Stimulated activated CD4-positive, alpha-beta T cell treated with anti-CD3 and anti-CD28 coated beads, Interleukin-1b, Interleukin-23, amount 100 ng/mL, for 24 hours (primary cell): ENCODE measurements at regions not wholly inside any gene's neighbourhood (a gene's known extent, or its start where the extent isn't known, plus 50 kb on each side); places are given as distances from the start of the nearest gene placed in this dataset.

ENCODE experiments used
- DNase-seq, 4 experiments: peaks; one replicate each; pipeline ENCODE4 v3.0.0-alpha.2; 2020; ENCODE audit warnings: low read depth in 4 of 4, low spot score in 1 of 4

DNA sequence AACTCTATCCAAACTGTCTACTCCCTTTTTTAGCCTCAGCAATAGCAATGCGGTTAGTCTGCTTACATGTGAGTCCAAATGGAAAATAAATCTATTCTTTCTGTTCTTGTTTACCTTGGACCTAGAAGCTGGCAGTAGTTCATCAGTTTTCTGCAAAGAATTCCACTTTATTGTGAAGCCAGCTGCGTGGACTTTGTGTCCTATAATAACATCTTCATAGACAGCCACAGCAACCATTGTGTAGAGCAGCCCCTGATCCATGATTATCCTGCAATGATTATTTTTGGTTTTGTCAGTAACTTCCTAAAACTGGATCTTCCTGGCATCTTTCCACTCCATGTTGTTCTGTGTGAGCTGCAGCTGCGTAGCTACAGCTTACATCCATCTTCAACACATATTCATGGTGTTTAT, 408.7 kb downstream of the NUF2 start:
- DNase-seq, result no peak

DNA sequence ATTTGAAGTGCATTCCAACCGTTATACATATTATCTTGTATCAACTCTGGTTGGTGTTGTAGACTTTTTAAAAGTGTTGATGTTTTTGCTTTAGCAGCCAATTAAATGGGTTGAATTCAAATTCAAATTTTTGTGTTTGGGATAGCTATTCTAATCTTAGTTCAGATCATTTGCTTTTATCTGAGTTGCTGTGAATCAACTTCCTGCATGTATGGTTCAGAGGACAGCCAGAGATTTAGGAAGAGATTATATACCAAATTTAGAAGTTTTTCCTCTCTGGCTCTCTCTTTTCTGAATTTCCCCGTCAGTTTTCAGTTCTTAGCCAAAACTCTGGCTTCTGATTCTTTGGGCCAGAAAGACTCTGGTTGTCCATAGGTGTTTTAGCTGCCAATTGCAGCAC, 415.5 kb downstream of the NUF2 start:
- no peak for DNase-seq

DNA sequence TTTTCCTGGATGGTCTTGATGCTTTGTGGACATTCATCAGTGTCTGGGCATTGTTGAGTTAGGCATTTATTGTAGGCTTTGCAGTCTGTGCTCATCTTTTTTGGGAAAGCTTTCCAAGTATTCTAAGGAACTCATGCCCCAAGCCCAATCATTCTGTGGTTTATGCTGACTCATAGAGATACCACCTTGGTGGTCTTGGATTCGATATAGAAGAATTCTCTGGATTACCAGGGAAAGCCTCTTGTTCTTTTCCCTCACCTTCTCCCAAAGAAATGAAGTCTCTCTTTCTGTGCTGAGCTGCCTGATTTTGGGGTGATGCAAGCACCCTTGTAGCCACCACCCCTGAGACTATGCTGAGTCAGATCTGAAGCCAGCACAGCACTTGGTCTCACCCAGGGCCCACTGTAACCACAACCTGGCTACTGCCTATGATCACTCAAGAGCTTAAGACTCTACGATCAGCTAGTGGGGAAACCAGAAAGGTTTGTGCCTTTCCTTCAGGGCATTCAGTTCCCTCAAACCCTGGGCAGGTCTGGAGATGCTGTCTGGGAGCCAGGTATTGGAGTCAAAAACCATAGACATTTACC, 422.6 kb downstream of the NUF2 start:
- no peak for DNase-seq

DNA sequence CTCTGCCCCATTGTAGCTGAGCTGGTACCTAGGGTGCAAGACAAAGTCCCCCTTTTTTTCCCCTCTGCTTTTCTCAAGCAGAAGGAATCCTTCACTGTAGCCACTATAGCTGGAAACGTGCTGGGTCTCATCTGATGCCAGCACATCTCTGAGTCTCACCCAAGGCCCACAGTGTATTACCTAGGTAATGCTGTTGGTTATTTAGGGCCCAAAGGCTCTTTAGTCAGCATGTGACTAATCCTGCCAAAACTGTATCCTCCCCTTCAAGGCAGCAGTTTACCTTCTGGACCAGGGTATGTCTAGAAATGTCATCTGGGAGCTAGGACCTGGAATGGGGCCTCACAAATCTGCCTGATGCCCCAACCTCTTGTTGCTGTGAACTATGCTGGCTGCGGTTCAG, 423.4 kb downstream of the NUF2 start:
- no peak for DNase-seq

DNA sequence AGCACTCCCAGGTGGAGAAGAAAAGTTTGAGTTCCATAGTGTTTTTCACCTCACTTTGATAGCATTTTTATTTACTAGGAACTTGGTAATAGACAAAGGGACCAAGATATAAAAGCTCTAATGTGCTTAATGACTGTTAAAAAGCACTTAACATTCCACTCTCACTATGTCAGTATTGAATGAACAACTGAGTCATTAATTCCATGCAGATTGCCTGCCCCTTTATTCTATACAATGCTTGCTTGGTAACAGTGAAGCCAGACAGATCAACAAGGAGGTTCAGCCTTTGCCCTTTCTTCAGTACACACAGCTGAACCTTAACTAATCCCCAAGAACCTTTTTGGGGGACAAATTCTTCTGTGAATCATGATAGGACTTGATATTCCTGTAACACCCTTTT, 425.5 kb downstream of the NUF2 start:
- DNase-seq, result no peak

DNA sequence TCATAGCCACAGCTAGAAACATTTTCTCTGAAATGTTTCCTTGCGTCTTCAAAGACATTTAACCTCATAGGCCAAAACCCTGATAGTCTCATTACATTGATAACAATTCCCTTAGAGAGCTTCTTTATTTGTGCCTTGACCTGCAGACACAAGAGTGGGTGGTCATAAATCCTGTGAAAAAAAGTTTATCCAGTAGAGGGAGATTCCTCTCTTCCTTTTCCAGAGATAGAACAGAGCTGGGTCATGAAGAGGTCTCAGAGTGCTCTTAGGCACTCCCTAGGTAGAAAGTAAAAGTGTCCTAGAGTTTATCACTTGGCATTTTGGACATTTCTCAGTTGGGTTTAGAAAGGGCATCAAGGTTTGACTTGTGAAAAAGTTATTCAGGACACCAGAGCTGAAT, 426.1 kb downstream of the NUF2 start:
- DNase-seq, result no peak

DNA sequence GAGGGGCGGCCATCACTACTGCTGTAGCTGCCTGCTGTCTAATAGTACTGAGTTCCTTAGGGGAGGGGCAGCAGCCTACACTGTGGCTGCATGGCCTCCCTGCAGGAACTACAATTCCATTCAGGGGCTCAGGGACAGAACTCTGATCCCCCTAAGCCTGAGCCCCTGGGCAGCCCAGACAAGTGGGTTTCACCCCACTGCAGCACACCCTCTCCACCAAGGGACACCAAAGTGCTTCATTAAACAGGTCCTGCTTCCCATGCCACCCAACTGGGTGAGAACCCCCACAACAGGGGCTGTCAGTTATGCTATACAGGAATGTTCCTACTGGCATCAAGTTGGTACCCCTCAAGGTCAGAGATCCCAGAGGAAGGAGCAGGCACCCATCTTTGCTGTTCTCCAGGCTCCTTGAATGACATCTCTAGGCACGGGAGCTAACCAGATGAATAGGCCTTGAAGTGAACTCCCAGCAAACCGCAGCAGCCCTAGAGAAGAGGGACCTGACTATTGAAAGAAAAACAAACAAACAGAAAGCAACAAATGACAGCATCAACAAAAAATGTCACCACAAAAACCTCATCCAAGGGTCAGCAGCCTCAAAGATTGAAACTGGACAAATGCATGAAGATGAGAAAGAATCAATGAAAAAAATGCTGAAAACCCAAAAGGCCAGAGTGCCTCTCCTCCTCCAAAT, 437.4 kb downstream of the NUF2 start:
- DNase-seq, result no peak

DNA sequence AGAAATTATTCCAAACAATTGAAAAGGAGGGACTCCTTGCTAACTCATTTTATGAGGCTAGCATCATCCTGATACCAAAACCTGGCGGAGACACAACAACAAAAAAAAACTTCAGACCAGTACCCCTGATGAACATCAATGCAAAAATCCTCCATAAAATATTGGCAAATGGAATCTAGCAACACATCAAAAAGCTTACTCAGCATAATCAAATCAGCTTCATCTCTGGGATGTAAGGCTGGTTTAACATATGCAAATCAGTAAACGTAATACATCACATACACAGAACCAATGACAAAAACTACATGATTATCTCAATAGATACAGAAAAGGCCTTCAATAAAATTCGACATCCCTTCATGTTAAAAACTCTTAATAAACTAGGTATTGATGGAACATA, 440.1 kb downstream of the NUF2 start:
- DNase-seq, result no peak

DNA sequence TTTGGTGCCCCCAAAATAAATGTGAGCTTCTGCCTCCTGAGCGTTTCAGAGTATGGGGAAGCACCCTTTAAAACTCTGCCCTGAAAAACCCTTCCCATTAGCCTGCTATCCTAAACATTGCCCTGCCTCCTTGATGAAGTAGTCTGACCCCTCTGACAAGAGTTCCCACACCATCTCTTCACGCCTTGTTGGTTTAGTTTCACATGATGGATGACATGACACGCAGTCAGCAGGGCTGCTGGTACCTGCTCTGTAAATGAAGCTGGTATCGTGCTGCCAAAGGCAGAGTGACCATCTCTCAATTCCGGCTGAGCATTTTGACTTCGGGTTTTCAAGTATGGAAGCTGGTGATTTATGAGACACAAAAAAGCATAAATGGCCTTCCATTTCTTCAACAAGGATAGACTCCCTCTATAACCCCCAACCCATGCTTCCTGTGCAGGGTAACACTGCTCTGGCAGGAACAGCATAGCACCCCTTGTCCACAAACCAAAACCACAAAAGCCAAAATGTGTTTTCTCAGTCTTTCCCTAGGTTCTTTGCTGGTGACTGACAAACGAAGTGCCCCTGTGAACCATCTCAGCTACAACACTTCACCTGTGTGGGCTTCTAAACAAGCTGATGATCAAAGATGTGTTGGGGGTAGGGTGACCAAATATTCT, 444.6 kb downstream of the NUF2 start:
- no peak for DNase-seq

DNA sequence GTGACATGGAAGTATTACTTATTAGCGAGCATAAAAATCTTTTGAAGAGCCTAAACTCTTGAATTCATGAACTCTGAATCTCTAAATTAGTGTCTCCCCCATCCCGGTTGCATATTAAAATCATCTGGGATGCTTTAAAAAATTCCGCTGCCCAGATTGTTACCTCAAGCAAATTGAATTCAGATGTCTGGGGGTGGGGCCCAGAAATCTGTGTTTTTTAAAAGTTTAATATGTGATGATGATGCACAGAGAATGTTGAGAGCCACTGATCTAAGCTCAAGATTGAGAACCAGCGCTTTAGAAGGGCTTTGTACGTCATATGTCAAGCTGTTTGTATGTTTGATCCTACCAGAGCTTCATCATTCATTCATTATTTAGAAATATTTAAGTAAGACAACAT, 446.8 kb downstream of the NUF2 start:
- DNase-seq, result no peak

DNA sequence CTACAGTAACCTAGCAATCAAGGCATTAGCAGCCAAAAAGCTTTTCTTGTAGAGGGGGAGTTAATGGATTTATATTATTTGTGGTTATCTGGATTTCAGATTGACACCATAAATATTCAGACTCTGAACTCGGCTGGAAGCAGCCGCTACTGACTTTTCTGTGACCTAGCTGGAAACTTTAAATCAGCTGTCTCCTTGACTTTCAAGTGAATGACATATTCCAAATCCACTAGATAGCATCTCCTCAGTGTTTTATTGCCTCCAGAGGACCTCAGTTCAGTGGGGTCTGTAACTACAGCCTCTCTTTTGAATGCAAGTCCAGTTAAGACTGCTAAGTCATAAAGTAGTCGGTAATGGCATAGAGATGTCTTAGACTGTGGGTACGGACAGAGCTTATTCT, 448.5 kb downstream of the NUF2 start:
- DNase-seq, result no peak

DNA sequence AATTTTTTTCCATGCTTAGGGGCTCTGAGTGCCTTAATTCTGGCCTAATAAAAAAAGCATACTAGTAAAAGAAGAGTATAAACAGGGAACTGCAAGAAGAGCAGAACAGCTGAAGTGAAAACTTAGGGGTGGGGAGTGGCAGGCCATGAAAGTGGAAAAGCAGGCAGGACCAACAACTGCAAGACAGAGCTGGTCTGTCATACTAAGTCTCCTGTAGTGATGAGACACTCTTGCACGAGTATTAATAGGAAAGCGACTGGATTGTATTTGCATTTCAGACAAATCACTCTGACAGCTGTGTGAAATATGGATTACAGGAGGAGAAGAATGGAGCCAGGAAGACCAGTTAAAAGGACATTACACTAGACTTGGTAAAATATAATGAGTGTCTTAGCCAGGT, 449.9 kb downstream of the NUF2 start:
- DNase-seq, result no peak

DNA sequence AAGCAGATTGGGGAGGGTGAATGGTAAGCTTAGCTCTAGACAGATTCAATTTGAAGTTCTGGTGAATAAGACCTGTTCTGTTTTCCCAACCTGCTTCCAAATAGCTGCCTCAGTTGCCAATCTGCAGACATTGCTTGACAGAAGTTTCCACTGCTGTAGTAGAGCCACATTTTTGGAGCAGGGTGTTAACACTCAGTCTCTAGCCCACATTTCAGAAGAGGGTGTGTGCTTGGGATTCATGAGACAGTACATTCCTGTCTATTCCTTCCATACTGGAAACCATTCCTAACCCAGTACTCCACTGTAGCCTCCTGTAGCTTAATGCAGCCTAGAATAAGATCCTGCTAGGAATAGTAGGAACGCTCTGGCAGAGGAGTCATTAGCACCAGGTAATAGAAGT, 450.5 kb downstream of the NUF2 start:
- no peak for DNase-seq

DNA sequence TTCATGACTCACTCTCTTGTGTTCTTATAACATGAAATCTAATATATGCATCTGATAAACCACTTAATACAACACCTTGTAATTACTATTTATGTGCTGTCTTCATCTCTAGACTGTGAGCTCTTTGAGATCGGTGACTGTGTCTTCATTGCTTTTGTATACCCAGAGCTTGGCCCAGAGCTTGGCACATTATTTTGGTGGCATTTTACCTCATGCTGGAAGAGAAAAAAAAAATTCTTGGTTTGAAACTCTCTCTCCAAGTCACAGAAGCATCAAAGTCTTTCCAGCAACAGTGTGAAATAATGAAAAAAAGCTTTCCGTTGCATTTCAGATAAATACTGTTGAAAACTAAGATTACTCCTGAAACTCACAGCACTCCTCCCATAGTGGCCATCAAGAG, 451.6 kb downstream of the NUF2 start:
- DNase-seq, result no peak

DNA sequence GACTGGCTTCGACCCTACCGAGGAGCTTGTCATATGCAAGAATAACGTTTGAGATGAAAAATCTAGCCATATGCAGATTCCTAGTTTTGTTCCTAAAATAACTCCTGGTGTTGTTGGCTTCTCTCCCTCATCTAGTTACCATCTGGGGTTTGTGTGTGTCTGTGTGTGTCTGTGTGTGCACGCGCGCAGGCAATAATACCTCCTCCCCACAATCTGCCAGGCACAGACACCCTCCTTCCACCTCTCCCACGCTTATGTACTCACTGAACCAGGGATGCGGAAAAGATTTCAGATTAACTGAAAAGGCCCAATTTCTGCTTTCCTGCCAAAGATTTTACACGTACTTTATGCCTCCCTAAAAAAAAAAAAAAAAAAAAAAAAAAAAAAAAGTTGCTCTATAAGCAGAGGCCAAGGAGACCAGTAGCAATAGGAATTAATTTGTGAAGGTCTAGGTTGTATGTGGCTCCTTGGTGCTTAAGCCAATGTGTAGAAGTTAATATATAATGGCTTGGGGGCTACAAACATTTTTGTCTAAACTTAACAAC, 452.7 kb downstream of the NUF2 start:
- DNase-seq, result no peak

DNA sequence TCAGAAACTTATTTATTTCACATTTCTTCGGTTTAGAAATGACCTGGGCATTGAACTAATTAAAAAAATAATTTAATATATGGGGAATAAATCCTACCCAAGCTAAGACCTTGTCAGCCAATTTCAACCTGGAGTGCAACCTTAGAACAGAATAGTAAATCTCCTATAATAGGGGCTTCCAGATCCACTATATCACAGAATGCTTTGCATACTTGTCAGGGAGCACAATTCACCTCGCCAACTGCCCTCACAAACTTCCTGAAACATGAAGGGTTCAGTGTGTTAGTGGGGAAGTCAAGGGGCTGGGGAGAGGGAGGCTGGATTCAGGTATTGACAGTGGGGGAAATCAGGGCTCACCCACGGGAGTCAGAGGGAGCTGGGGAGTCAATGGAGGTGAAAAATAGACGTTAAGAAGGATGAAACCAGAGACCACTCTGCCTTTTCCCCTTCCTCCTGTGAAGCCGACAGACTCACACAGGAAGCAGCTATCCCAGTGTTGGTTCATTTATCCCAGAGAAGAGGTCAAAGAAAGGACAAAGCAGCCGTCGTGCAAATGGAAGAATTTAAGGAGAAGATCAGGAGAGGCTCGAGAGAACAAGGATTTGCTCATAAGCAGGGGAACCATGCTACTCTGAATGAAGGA, 453.3 kb downstream of the NUF2 start:
- no peak for DNase-seq

DNA sequence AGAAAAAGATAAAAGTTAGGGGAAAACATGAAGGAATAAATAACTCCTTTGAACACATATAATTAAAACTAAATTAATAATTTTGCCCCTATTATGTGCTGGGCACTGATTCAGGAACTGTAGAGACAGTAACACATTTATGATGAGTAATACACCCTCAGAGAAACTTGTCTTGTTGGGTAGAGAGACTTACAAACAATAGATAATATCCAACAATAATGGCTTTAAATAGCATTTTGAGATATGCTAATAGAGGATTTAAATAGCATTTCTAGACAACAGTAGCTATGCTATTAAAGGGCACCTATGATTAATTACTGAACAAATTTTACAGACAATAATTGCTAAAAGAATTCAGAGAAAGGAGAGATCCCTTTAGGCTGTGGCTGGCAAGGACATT, 455.5 kb downstream of the NUF2 start:
- no peak for DNase-seq

DNA sequence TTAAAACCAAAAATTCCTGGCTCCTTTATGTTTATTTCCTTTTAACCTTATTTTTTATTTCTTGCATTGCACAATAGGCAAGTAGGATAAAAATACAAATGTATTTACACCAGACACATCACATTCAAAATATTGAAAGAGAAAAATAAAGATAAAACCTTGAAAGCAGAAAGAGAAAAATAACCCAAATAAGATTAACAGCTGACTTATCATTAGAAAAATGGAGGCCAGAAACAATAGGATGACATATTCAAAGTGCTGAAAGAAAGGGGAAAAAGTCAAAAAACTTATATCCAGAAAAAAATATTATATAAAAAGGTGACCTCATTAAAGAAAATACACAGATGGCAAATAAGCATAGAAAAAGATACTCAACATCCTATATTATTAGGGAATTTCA, 459.4 kb downstream of the NUF2 start:
- DNase-seq, result no peak

DNA sequence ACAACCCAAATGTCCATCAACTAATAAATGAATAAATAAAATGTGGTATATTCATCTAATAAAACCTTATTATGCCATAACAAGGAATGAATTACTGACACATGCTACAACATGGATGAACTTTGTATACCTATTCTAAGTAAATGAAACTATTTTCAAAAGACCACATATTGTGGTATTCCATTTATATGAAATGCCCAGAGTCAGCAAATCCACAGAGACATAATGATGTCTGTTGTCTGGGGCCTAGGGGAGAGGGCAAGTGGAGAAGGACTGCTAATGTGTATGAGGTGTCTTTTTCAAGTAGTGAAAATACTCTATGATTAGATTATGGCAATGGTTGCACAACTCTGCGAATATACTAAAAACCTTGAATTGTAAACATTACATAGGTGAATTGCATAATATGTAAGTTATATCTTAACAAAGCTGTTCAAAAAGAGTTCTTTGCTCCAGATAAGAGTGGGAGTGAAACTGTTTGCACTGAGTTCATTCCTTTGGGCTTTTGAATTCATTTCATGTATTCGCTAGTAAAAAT, 464.2 kb downstream of the NUF2 start:
- no peak for DNase-seq

DNA sequence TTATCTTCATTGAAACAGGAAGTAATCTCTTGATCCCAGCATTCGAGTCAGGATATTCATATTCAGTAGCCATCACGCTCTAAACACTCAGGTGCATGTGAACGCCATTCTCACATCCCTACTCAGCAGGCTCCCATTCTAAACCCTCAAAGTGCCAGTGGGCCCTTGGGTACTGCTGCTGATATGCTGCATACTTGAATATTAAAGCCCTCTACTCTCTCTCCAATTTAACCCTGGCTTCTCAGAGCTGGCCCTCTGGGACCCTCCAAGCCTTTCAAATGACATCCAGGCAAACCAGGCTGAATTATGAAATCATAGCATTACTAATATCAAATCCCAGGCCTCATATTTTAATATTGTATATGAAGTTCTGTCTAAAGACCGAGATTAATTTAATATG, 468.2 kb downstream of the NUF2 start:
- no peak for DNase-seq

DNA sequence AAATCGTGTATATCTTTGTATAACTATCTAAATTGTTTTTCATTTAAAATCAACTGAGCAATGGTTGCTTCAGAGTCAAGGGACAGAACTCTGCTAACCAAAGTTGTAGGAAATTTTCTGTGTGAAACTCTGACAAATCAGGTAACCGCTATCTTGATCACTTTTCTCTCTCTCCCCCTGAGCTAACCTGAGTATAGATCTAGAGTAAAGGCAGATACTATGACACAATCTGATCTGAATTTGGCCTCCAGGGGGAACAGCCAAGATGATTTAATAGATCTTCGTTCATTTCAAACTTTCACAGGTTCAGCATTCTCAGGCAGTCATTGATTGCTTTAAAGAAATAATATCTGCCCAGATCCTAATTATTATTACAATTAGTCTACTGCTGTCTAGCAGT, 472.8 kb downstream of the NUF2 start:
- DNase-seq, result no peak

DNA sequence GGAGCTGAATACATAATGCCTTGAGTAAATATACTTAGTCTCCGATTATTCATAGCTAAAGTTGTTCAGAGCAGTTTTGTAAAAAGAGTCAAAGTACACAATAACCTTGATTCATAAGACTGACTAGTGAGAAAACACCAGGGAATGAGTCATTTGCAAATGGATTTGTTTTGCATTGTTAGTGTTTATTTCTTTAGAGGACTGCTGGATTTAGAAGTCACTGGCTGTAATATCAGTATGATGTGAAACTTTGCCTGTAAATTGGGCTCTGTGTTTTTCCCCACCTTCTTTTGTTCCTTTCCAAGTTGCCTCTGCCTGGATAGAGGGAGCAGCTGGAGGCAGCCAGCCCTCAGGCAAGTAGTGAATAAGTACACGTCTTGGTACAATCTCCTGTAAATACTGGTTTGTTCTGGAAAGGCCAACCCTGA, 474.7 kb downstream of the NUF2 start:
- no peak for DNase-seq
